ENCODE measurements at regions not wholly inside any gene's neighbourhood (a gene's known extent, or its start where the extent isn't known, plus 50 kb on each side); places are given as distances from the start of the nearest gene placed in this dataset.
"Not testable (repeated sequence)": the region's sequence is repeated elsewhere in the genome, so short reads cannot be mapped to it uniquely, and the experiment has no call there.

- not testable (repeated sequence) for TF ChIP-seq USF2 (IDR thresholded peaks at IDR 0.05); CTCF (IDR thresholded peaks at IDR 0.05); POLR2A (IDR thresholded peaks at IDR 0.05; ENCODE audit: low read length); RNF2 (IDR thresholded peaks at IDR 0.05; ENCODE audit: borderline replicate concordance, low read depth); BHLHE40 (IDR thresholded peaks at IDR 0.05; ENCODE audit: low read depth, low read length); NR3C1 (IDR thresholded peaks at IDR 0.05); JUNB (IDR thresholded peaks at IDR 0.05); CBX2 (IDR thresholded peaks at IDR 0.05; ENCODE audit: borderline replicate concordance, low read depth); CEBPB (IDR thresholded peaks at IDR 0.05); MAZ (IDR thresholded peaks at IDR 0.05; ENCODE audit: borderline replicate concordance, low read depth, low read length); EP300 (IDR thresholded peaks at IDR 0.05); ESRRA (IDR thresholded peaks at IDR 0.05; ENCODE audit: borderline replicate concordance, low read length)
- TF ChIP-seq, protein P1, sequence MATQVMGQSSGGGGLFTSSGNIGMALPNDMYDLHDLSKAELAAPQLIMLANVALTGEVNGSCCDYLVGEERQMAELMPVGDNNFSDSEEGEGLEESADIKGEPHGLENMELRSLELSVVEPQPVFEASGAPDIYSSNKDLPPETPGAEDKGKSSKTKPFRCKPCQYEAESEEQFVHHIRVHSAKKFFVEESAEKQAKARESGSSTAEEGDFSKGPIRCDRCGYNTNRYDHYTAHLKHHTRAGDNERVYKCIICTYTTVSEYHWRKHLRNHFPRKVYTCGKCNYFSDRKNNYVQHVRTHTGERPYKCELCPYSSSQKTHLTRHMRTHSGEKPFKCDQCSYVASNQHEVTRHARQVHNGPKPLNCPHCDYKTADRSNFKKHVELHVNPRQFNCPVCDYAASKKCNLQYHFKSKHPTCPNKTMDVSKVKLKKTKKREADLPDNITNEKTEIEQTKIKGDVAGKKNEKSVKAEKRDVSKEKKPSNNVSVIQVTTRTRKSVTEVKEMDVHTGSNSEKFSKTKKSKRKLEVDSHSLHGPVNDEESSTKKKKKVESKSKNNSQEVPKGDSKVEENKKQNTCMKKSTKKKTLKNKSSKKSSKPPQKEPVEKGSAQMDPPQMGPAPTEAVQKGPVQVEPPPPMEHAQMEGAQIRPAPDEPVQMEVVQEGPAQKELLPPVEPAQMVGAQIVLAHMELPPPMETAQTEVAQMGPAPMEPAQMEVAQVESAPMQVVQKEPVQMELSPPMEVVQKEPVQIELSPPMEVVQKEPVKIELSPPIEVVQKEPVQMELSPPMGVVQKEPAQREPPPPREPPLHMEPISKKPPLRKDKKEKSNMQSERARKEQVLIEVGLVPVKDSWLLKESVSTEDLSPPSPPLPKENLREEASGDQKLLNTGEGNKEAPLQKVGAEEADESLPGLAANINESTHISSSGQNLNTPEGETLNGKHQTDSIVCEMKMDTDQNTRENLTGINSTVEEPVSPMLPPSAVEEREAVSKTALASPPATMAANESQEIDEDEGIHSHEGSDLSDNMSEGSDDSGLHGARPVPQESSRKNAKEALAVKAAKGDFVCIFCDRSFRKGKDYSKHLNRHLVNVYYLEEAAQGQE (IDR thresholded peaks at IDR 0.05), result not testable (repeated sequence)
- TF ChIP-seq, protein P2, sequence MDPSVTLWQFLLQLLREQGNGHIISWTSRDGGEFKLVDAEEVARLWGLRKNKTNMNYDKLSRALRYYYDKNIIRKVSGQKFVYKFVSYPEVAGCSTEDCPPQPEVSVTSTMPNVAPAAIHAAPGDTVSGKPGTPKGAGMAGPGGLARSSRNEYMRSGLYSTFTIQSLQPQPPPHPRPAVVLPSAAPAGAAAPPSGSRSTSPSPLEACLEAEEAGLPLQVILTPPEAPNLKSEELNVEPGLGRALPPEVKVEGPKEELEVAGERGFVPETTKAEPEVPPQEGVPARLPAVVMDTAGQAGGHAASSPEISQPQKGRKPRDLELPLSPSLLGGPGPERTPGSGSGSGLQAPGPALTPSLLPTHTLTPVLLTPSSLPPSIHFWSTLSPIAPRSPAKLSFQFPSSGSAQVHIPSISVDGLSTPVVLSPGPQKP (IDR thresholded peaks at IDR 0.05; ENCODE audit: low read depth, low read length), result not testable (repeated sequence)
Observed at GRCh38 chr14:106027759-106028158, 501.4 kb downstream of the TMEM121 start.
